Ishikawa (cell line): ENCODE measurements at regions not wholly inside any gene's neighbourhood (a gene's known extent, or its start where the extent isn't known, plus 50 kb on each side); places are given as distances from the start of the nearest gene placed in this dataset.

ENCODE experiments used
- EGR1 ChIP-seq: IDR thresholded peaks from 2 replicates; pipeline ENCODE4 v1.6.1; 2012
- FOXM1 ChIP-seq: IDR thresholded peaks from 2 replicates; pipeline ENCODE4 v1.6.1; 2012; ENCODE audit warnings: low read depth, borderline replicate concordance
- TAF1 ChIP-seq: IDR thresholded peaks from 2 replicates; pipeline ENCODE4 v1.6.1; 2012; ENCODE audit warnings: low read depth, mild to moderate bottlenecking

DNA sequence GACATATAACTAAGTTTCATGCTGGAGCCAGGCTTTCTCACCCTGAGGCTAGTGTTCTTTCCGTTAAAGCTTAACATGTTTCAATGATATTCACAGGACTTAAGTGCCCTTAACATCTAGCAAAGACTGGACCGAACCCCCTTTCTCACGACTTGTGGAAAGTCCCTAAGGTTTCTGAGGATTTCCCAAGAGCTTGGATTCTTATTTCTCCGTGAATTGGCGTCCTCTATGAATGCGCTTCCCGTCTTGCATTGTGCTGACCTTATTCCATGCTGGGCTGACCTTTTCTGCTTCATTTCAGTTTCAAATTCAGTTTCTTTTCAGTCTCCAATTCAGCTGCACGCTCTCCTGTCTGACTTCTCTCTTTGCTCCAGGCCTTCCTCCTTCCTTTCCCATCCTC is 206.4 kb downstream of the HS3ST3A1 start:
- TF ChIP-seq EGR1: no peak
- TF ChIP-seq FOXM1: no peak
- TF ChIP-seq TAF1: no peak
